Endothelial cell of hepatic sinusoid (primary cell): ENCODE measurements at regions not wholly inside any gene's neighbourhood (a gene's known extent, or its start where the extent isn't known, plus 50 kb on each side); places are given as distances from the start of the nearest gene placed in this dataset.

Experiments
- in situ Hi-C: cut with HindIII; loops from 2 replicates; pipeline ENCODE4 v1.10.0; 2017; ENCODE audit warnings: low sequenced_read_pairs

GRCh38 chr6:103995571-103995970 is 864.1 kb downstream of the HACE1 start:
- in situ Hi-C loops, result no loop called here

- in situ Hi-C loops, result no loop called here
These were observed 875.9 kb downstream of the HACE1 start for GRCh38 chr6:103983860-103984259.

GRCh38 chr6:103983011-103983410 is 876.7 kb downstream of the HACE1 start:
- in situ Hi-C loops, result no loop called here

- in situ Hi-C loops, result no loop called here
These were observed 877.1 kb downstream of the HACE1 start for GRCh38 chr6:103982574-103982973.

GRCh38 chr6:103979308-103979707 is 880.4 kb downstream of the HACE1 start:
- in situ Hi-C loops, result no loop called here

- in situ Hi-C loops, result no loop called here
These were observed 922.3 kb downstream of the HACE1 start for GRCh38 chr6:103937389-103937788.

- in situ Hi-C loops, result no loop called here
These were observed 934.4 kb downstream of the HACE1 start for GRCh38 chr6:103925317-103925716.

GRCh38 chr6:103910018-103910417 is 949.7 kb downstream of the HACE1 start:
- in situ Hi-C loops, result no loop called here

GRCh38 chr6:103908898-103909297 is 950.8 kb downstream of the HACE1 start:
- in situ Hi-C loops, result no loop called here

- in situ Hi-C loops, result no loop called here
These were observed 964.6 kb downstream of the HACE1 start for GRCh38 chr6:103895136-103895535.

GRCh38 chr6:103893141-103893581 is 966.6 kb downstream of the HACE1 start:
- in situ Hi-C loops, result no loop called here

GRCh38 chr6:103886951-103887350 is 972.8 kb downstream of the HACE1 start:
- in situ Hi-C loops, result no loop called here

- in situ Hi-C loops, result no loop called here
These were observed 974.3 kb downstream of the HACE1 start for GRCh38 chr6:103885446-103885845.

GRCh38 chr6:103879800-103880199 is 979.9 kb downstream of the HACE1 start:
- in situ Hi-C loops, result loop anchor here (5.0 kb wide), 1 partner anchor 43 kb away; no protein-coding TSS in a partner anchor

- in situ Hi-C loops, result loop anchor here (5.0 kb wide), 1 partner anchor 47 kb away; no protein-coding TSS in a partner anchor
These were observed 984.5 kb downstream of the HACE1 start for GRCh38 chr6:103875221-103875620.

- in situ Hi-C loops, result no loop called here
These were observed 985.1 kb downstream of the HACE1 start for GRCh38 chr6:103874575-103874974.

- in situ Hi-C loops, result no loop called here
These were observed 987.0 kb downstream of the HACE1 start for GRCh38 chr6:103872678-103873077.

- in situ Hi-C loops, result no loop called here
These were observed 987.5 kb downstream of the HACE1 start for GRCh38 chr6:103872233-103872632.

GRCh38 chr6:103870970-103871369 is 988.7 kb downstream of the HACE1 start:
- in situ Hi-C loops, result no loop called here

- in situ Hi-C loops, result no loop called here
These were observed 997.4 kb downstream of the HACE1 start for GRCh38 chr6:103862297-103862696.

- in situ Hi-C loops, result no loop called here
These were observed 1001.7 kb downstream of the HACE1 start for GRCh38 chr6:103858003-103858402.

GRCh38 chr6:103855750-103856149 is 1004.0 kb downstream of the HACE1 start:
- in situ Hi-C loops, result no loop called here

- in situ Hi-C loops, result no loop called here
These were observed 1005.7 kb downstream of the HACE1 start for GRCh38 chr6:103854059-103854458.
